A673 (cell line): ENCODE measurements at regions not wholly inside any gene's neighbourhood (a gene's known extent, or its start where the extent isn't known, plus 50 kb on each side); places are given as distances from the start of the nearest gene placed in this dataset.

Experiments used
- BruUV-seq: library from RNA; stranded (reverse); fragments of 400-500 nt; replicated peaks from 2 replicates; lab custom pipeline; 2021; lab: Mats Ljungman, UMichigan
- CTCF ChIA-PET: fragments of 300-600 bp; sonication (Branson Sonifier 250); formaldehyde crosslinking; loops from one replicate; lab custom pipeline; 2022; ENCODE audit warnings: antibody characterized with exemption; lab: Charles Lee
- POLR2A ChIA-PET: fragments of 300-600 bp; sonication (Branson Sonifier 250); formaldehyde crosslinking; loops from one replicate; lab custom pipeline; 2022; ENCODE audit warnings: antibody characterized with exemption; ENCODE audit not compliant: low non-redundant PET; lab: Charles Lee
- DNase-seq: peaks from one replicate; pipeline ENCODE4 v3.0.0-alpha.2; 2015; ENCODE audit warnings: low spot score
- H3K27ac ChIP-seq: fragments of 200-600 bp; sonication (generic); 2 replicates; pipeline ENCODE4 v1.5.1; 2016; ENCODE audit warnings: mixed run types, low read depth, mild to moderate bottlenecking, mixed read lengths, antibody characterized with exemption, low read length; ENCODE audit not compliant: poor library complexity, severe bottlenecking
- H3K27me3 ChIP-seq: fragments of 200-600 bp; sonication (generic); replicated peaks from 2 replicates; pipeline ENCODE4 v1.6.1; 2017; ENCODE audit warnings: mixed run types, low read depth, mild to moderate bottlenecking, mixed read lengths, antibody characterized with exemption, low read length; ENCODE audit not compliant: insufficient read depth, poor library complexity
- H3K36me3 ChIP-seq: fragments of 200-600 bp; sonication (generic); 2 replicates; pipeline ENCODE4 v1.6.1; 2016; ENCODE audit warnings: mixed run types, mild to moderate bottlenecking, mixed read lengths, antibody characterized with exemption, low read length; ENCODE audit not compliant: insufficient read depth, poor library complexity, severe bottlenecking
- H3K4me1 ChIP-seq: fragments of 200-600 bp; sonication (generic); 2 replicates; pipeline ENCODE4 v1.6.1; 2017; ENCODE audit warnings: mixed run types, mild to moderate bottlenecking, mixed read lengths, antibody characterized with exemption, low read length; ENCODE audit not compliant: insufficient read depth, poor library complexity, severe bottlenecking
- H3K4me3 ChIP-seq: fragments of 200-600 bp; sonication (generic); 2 replicates; pipeline ENCODE4 v1.5.1; 2016; ENCODE audit warnings: low read depth, mixed run types, mild to moderate bottlenecking, mixed read lengths, low read length; ENCODE audit not compliant: poor library complexity, severe bottlenecking
- H3K9me3 ChIP-seq: fragments of 200-600 bp; sonication (generic); 2 replicates; pipeline ENCODE4 v1.6.1; 2016; ENCODE audit warnings: mixed run types, low read depth, mild to moderate bottlenecking, mixed read lengths, antibody characterized with exemption, low read length; ENCODE audit not compliant: poor library complexity, severe bottlenecking
- EZH2 ChIP-seq: fragments of 200-600 bp; sonication (generic); IDR thresholded peaks from 2 replicates; pipeline ENCODE4 v1.6.1; 2017; ENCODE audit warnings: borderline replicate concordance, low read depth, mild to moderate bottlenecking, mixed read lengths, antibody characterized with exemption, low read length; ENCODE audit not compliant: poor library complexity, severe bottlenecking
- intact Hi-C: fragments of 100-400 bp; cut with micrococcal nuclease; formaldehyde crosslinking; loops from one replicate; pipeline ENCODE4 v1.10.0; 2022; ENCODE audit not compliant: unreplicated experiment
- TF ChIP-seq, protein P1 (sequence below): fragments of 300-800, 200-600 bp; sonication (generic); conservative IDR thresholded peaks from 2 replicates; pipeline ENCODE4 v1.5.1; 2017; ENCODE audit warnings: low read depth, mild to moderate bottlenecking, antibody characterized with exemption, low read length, moderate library complexity, mixed read lengths

- no TSS peak for BruUV-seq
- TF ChIP-seq EZH2, result no peak
- no peaks in the 10 kb centered on the region for H3K9me3 ChIP-seq
- no peak overlapping the region for H3K27ac ChIP-seq
- H3K4me3 ChIP-seq, result no peak overlapping the region
- POLR2A ChIA-PET, result no interaction called here
- no peaks in the 10 kb centered on the region for H3K36me3 ChIP-seq
- intact Hi-C loops, result no loop called here
- peaks cover 9% of the 10 kb centered on the region for H3K4me1 ChIP-seq
- DNase-seq, result no peak
- no peaks in the 10 kb centered on the region for H3K27me3 ChIP-seq
- CTCF ChIA-PET, result no interaction called here
These were observed 180.8 kb upstream of the CAMK1G start for GRCh38 chr1:209402697-209403096.

- H3K27ac ChIP-seq, result no peak overlapping the region
- no peaks in the 10 kb centered on the region for H3K27me3 ChIP-seq
- ChIA-PET POLR2A (no interaction called here), CTCF (no interaction called here)
- intact Hi-C loops, result no loop called here
- no peaks in the 10 kb centered on the region for H3K36me3 ChIP-seq
- H3K4me1 ChIP-seq, result peaks cover 6% of the 10 kb centered on the region
- DNase-seq, result no peak
- no peak overlapping the region for H3K4me3 ChIP-seq
- TF ChIP-seq, protein P1, sequence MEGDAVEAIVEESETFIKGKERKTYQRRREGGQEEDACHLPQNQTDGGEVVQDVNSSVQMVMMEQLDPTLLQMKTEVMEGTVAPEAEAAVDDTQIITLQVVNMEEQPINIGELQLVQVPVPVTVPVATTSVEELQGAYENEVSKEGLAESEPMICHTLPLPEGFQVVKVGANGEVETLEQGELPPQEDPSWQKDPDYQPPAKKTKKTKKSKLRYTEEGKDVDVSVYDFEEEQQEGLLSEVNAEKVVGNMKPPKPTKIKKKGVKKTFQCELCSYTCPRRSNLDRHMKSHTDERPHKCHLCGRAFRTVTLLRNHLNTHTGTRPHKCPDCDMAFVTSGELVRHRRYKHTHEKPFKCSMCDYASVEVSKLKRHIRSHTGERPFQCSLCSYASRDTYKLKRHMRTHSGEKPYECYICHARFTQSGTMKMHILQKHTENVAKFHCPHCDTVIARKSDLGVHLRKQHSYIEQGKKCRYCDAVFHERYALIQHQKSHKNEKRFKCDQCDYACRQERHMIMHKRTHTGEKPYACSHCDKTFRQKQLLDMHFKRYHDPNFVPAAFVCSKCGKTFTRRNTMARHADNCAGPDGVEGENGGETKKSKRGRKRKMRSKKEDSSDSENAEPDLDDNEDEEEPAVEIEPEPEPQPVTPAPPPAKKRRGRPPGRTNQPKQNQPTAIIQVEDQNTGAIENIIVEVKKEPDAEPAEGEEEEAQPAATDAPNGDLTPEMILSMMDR, result no peak
- TF ChIP-seq EZH2, result no peak
- H3K9me3 ChIP-seq, result no peaks in the 10 kb centered on the region
- no TSS peak for BruUV-seq
These were observed 179.6 kb upstream of the CAMK1G start for GRCh38 chr1:209403921-209404320.

- Histone ChIP-seq H3K27me3 (no peaks in the 10 kb centered on the region), H3K4me3 (no peak overlapping the region), H3K36me3 (no peaks in the 10 kb centered on the region), H3K27ac (no peak overlapping the region), H3K9me3 (no peaks in the 10 kb centered on the region), H3K4me1 (peaks cover 6% of the 10 kb centered on the region)
- BruUV-seq, result no TSS peak
- TF ChIP-seq EZH2, result no peak
- TF ChIP-seq, protein P1, result no peak
- CTCF ChIA-PET, result no interaction called here
- intact Hi-C loops, result no loop called here
- POLR2A ChIA-PET, result no interaction called here
- DNase-seq, result peak; percentile 12
These were observed 178.9 kb upstream of the CAMK1G start for GRCh38 chr1:209404577-209404976.

- peaks cover 6% of the 10 kb centered on the region for H3K4me1 ChIP-seq
- TF ChIP-seq, protein P1, result no peak
- TF ChIP-seq EZH2, result no peak
- BruUV-seq, result no TSS peak
- CTCF ChIA-PET, result interaction anchor here (0.7 kb wide), 1 partner anchor 100 kb away, joined by 3 read pairs; no protein-coding TSS in a partner anchor
- no peak overlapping the region for H3K27ac ChIP-seq
- H3K4me3 ChIP-seq, result no peak overlapping the region
- POLR2A ChIA-PET, result no interaction called here
- peaks cover under 1% of the 10 kb centered on the region for H3K27me3 ChIP-seq
- intact Hi-C loops, result no loop called here
- DNase-seq, result no peak
- no peaks in the 10 kb centered on the region for H3K9me3 ChIP-seq
- H3K36me3 ChIP-seq, result no peaks in the 10 kb centered on the region
These were observed 178.2 kb upstream of the CAMK1G start for GRCh38 chr1:209405183-209405814.
